ENCODE measurements at regions not wholly inside any gene's neighbourhood (a gene's known extent, or its start where the extent isn't known, plus 50 kb on each side); places are given as distances from the start of the nearest gene placed in this dataset.

DNA sequence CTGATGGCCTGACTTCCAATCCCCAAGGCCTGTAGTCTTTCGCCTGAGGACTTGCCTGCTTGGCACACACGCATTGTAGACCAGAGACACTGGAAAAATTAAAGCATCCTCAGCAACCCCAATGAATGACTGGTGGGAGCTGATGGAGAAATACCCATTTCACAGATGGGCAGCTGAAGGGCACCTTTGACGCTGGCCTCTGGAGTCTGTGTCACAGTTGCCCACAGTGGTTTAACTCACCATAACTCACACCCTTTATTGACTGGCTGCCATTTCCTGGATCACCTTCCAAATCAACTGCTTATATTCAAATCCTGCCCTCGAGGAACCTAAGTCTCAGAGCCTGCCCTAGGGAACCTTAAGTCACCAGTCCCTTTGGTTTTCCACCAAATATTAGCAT is 183.1 kb downstream of the SHQ1 start:
- Histone ChIP-seq H3K36me3 (no peaks in the 10 kb centered on the region), H3K9me3 (replicated peaks in 1 of 11) (peaks cover 0 to 11% (median 0%) of the 10 kb centered on the region in 11 experiments; a peak in 4 of 22 replicates), H4K20me1 (no peaks in the 10 kb centered on the region), H3K27ac (no peak overlapping the region), H3K4me3 (no peak overlapping the region), H3K4me1 (peaks cover 0 to 17% (median 11%) of the 10 kb centered on the region in 10 experiments; a peak in 15 of 20 replicates), H3K27me3 (no peaks in the 10 kb centered on the region), H3K4me2 (no peak overlapping the region), H3K9ac (no peak overlapping the region)
- no peak for TF ChIP-seq Cebpa-rat (IDR thresholded peaks at IDR 0.05)

DNA sequence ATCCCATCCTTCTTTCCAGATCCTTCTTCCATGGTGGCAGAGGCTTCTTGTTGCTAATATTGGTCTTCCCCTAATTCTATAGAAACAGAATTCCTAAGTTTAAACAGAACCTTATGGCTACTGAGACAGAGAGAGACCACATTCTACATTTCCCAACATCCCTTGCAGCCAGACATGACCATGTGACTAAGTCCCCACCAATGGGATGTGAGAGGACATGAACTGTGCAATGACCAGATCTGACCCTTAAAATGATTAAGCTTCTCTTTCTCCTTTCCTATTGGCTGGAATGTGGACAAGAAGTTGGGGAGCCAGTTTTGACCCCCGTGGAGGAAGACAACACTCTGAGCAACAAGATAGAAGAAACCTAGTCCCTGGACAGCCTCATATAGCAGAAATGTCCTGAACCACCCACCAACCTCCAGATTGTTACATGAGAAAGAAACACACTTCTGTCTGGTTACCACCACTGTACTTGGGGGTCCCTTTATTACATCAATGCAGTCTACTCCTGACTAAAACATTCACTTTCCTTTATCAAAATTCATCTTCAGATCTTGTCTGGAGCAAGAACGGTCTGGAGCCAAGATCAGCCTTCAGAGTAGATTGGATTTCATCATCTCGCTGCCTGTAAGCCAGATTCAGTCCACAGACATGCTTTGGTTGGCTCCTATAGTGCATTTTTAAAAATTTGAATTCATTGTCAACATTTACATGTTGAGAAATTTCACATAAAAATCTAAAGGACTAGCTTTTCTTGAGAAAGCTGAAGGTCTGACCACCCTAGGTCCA is 183.9 kb downstream of the SHQ1 start:
- TF ChIP-seq Cebpa-rat (IDR thresholded peaks at IDR 0.05), result no peak
- H3K27ac ChIP-seq, result no peak overlapping the region

DNA sequence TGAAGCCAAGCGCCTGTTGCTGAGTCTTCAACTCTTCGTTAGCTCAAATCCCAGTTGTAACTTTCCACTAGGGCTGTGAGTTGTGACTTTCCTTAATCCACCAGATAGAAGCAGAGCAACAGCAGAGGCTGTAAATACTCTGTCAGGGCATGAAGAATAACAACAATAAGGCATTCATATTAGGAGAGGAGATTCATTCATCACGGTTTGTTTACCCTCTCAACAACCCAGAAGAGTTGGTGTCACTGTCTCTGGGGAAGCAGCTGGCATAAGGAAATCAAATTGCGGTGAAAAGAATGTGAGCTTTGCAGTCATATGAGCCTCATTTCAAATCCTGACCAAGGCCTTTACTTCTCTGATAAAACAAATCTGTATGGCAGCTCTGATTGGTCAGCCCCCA is 184.8 kb downstream of the SHQ1 start:
- no peaks in the 10 kb centered on the region for H4K20me1 ChIP-seq
- TF ChIP-seq Cebpa-rat (IDR thresholded peaks at IDR 0.05), result no peak
- H3K27ac ChIP-seq, result peak overlapping the region in 3 of 11 experiments; percentile 0 to 30 (median 19); a peak in 2 of 22 replicates
- no peak overlapping the region for H3K9ac ChIP-seq
- H3K4me3 ChIP-seq, result no peak overlapping the region
- peak overlapping the region in 8 of 11 experiments; percentile 0 to 48 (median 25); a peak in 14 of 22 replicates for H3K4me2 ChIP-seq
- H3K4me1 ChIP-seq, result peaks cover 0 to 17% (median 11%) of the 10 kb centered on the region in 10 experiments; a peak in 15 of 20 replicates
- H3K36me3 ChIP-seq, result no peaks in the 10 kb centered on the region
- no peaks in the 10 kb centered on the region for H3K27me3 ChIP-seq
- H3K9me3 ChIP-seq (replicated peaks in 1 of 11), result peaks cover 0 to 11% (median 0%) of the 10 kb centered on the region in 11 experiments; a peak in 4 of 22 replicates

More for the DNA sequence above, 183.9 kb downstream of the SHQ1 start:
- Histone ChIP-seq H3K4me1 (peaks cover 0 to 17% (median 11%) of the 10 kb centered on the region in 10 experiments; a peak in 15 of 20 replicates), H3K4me3 (no peak overlapping the region), H3K9ac (no peak overlapping the region), H4K20me1 (no peaks in the 10 kb centered on the region), H3K4me2 (peak overlapping the region in 8 of 11 experiments; percentile 0 to 48 (median 25); a peak in 6 of 22 replicates), H3K9me3 (replicated peaks in 1 of 11) (peaks cover 0 to 11% (median 0%) of the 10 kb centered on the region in 11 experiments; a peak in 4 of 22 replicates), H3K36me3 (no peaks in the 10 kb centered on the region), H3K27me3 (no peaks in the 10 kb centered on the region)

DNA sequence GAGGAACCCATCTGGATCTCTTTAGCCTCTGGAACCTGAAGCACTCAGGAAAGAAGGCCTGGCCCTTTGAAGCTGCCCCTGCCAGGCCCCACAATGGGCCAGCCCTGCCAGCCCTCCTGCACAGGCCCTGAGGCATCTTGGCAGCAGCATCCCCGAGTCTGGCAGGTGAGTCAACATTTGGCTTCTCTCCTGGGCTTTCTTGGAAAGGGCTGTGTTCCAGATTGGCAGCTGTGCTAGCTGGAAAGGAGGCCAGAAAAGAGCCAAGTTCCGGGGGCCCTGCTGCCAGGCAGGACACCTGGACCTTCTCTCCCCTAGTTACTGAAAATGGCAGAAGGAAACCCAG is 187.2 kb downstream of the SHQ1 start:
- no peaks in the 10 kb centered on the region for H3K36me3 ChIP-seq
- no peaks in the 10 kb centered on the region for H4K20me1 ChIP-seq
- H3K27ac ChIP-seq, result no peak overlapping the region
- H3K4me2 ChIP-seq, result no peak overlapping the region
- peaks cover 0 to 26% (median 18%) of the 10 kb centered on the region in 10 experiments; a peak in 18 of 20 replicates for H3K4me1 ChIP-seq
- H3K9me3 ChIP-seq (replicated peaks in 1 of 11), result no peaks in the 10 kb centered on the region; a peak in 2 of 22 replicates
- H3K4me3 ChIP-seq, result no peak overlapping the region
- H3K9ac ChIP-seq, result no peak overlapping the region
- no peaks in the 10 kb centered on the region for H3K27me3 ChIP-seq
- no peak for TF ChIP-seq Cebpa-rat (IDR thresholded peaks at IDR 0.05)

DNA sequence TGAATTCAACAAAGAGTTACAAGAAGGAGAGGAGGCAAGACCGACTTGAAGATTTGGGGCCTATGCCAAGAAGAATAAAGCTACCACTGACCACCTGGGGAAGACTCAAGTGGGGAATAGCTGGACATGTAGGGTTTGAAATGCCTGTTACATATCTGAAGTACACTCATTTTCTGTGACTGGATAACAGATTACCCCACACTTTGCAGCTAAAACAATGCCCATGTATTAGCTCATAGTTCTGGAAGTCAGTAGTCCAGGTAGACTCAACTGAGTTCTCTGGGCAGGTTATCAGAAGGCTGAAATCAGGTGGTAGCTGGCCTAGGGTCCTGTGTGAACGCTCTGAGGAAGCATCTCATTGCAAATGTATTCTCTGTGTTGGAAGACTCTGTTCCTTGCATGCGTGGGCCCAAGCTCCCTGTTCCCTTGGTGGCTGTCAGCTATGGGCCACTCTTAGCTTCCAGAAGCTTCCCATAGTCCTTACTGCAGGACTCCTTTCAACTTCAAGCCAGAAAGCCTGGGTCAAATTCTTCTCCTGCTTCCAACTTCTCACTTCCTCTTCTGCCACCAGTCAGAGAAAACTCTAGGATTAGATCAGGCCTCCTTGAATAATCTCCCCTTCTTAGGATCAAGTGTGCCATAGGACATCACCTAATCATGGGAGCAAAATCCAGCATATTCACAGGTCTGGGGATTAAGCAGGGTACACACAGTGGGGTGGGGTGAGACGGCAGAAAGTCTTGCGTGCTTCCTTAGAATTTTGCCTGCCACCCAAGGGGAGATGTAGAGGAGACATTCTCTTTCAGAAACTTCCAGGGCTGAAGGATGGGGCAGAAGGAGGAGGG is 187.8 kb downstream of the SHQ1 start:
- no peak overlapping the region for H3K9ac ChIP-seq
- peaks cover 0 to 26% (median 18%) of the 10 kb centered on the region in 10 experiments; a peak in 18 of 20 replicates for H3K4me1 ChIP-seq
- no peaks in the 10 kb centered on the region for H3K36me3 ChIP-seq
- no peak for TF ChIP-seq Cebpa-rat (IDR thresholded peaks at IDR 0.05)
- no peak overlapping the region for H3K4me2 ChIP-seq
- no peak overlapping the region for H3K27ac ChIP-seq
- H3K9me3 ChIP-seq (replicated peaks in 1 of 11), result no peaks in the 10 kb centered on the region; a peak in 2 of 22 replicates
- no peak overlapping the region for H3K4me3 ChIP-seq
- H4K20me1 ChIP-seq, result no peaks in the 10 kb centered on the region
- H3K27me3 ChIP-seq, result peaks cover 0 to 6% (median 3%) of the 10 kb centered on the region in 11 experiments; a peak in 11 of 22 replicates

DNA sequence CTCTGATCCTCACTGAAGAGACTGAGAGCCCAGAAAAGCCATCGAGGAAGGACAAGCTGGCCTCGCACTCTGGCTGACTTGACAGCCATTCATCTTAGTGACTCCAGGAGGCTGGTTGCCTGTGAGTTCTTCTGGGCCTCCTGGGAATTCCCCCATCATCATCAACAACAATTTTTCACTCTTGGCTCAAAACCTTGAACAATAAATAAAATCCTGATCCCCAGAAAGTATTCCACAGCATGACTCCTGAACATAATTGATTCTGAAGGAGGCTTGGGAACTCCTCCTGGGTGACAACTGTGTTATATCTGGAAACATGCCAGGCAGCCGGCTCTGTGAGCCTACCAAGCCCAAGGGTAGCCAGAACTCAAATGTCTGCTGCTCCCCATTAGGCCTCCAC is 188.6 kb downstream of the SHQ1 start:
- H3K27me3 ChIP-seq, result peaks cover 7 to 14% (median 12%) of the 10 kb centered on the region in 11 experiments; a peak in 20 of 22 replicates
- H3K9ac ChIP-seq, result no peak overlapping the region
- no peak overlapping the region for H3K27ac ChIP-seq
- no peak for TF ChIP-seq Cebpa-rat (IDR thresholded peaks at IDR 0.05)
- H4K20me1 ChIP-seq, result no peaks in the 10 kb centered on the region
- no peak overlapping the region for H3K4me2 ChIP-seq
- peaks cover 0 to 4% (median 0%) of the 10 kb centered on the region in 11 experiments; a peak in 2 of 22 replicates for H3K9me3 ChIP-seq (replicated peaks in 1 of 11)
- peaks cover 0 to 26% (median 19%) of the 10 kb centered on the region in 10 experiments; a peak in 18 of 20 replicates for H3K4me1 ChIP-seq
- H3K36me3 ChIP-seq, result no peaks in the 10 kb centered on the region
- no peak overlapping the region for H3K4me3 ChIP-seq

DNA sequence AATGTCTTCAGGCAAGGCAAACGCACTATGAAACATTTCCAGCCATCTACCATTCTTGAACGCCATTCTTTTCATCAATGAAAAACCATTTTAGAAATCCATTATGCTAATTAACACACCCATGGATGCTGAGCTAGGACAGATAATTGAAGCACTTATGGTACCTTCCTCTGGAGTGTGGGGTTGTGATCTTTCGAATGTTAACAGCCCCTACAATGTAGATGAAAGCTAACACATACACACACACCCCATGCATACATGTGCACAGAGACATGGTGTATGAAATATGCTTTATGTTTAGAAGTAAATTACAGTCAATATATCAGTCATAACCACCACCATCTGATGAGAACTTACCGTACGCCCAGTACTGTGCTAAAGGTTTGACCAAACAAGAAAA is 189.1 kb downstream of the SHQ1 start:
- H3K4me1 ChIP-seq, result peaks cover 0 to 24% (median 19%) of the 10 kb centered on the region in 10 experiments; a peak in 18 of 20 replicates
- H3K4me2 ChIP-seq, result no peak overlapping the region
- H3K27me3 ChIP-seq, result peaks cover 7 to 15% (median 12%) of the 10 kb centered on the region in 11 experiments; a peak in 20 of 22 replicates
- no peak for TF ChIP-seq Cebpa-rat (IDR thresholded peaks at IDR 0.05)
- H3K27ac ChIP-seq, result no peak overlapping the region
- no peak overlapping the region for H3K4me3 ChIP-seq
- H4K20me1 ChIP-seq, result no peaks in the 10 kb centered on the region
- H3K36me3 ChIP-seq, result no peaks in the 10 kb centered on the region
- H3K9ac ChIP-seq, result no peak overlapping the region
- H3K9me3 ChIP-seq (replicated peaks in 1 of 11), result peaks cover 0 to 4% (median 0%) of the 10 kb centered on the region in 11 experiments; a peak in 2 of 22 replicates

DNA sequence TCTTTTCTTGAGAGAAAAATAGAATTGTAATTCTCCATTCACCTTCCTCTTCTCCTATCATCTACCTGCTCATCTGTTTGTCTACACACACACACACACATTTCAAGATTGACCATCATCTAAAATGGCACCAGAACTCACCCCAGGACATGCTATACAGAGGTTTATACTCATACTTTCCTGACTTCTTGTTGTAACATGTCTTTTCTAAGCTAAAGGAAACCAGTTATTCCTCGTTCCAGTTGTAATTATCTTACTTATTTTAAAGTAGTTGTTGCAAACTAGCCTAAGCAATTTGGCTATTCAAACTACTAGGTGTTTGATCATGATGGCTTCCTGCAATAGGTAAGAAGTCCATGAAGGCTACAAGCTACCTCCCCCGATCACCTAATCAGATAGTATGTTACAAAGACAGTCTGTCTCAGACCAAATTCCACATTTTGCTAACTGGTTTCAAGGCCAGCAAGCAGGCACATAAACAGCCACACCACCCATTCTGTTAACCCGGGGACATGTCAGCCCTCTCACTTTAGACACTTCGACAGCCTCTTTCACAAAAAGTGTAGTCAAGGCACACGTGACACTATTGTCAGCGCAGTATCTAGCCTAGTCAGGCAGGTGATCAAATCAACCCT is 189.7 kb downstream of the SHQ1 start:
- H4K20me1 ChIP-seq, result no peaks in the 10 kb centered on the region
- no peaks in the 10 kb centered on the region for H3K36me3 ChIP-seq
- no peak overlapping the region for H3K9ac ChIP-seq
- H3K27ac ChIP-seq, result no peak overlapping the region
- H3K9me3 ChIP-seq (replicated peaks in 1 of 11), result 0 out of 22 replicates have a peak, but pooled peaks cover 0 to 4% (median 0%) of the 10 kb centered on the region in 11 experiments
- peaks cover 0 to 23% (median 19%) of the 10 kb centered on the region in 10 experiments; a peak in 18 of 20 replicates for H3K4me1 ChIP-seq
- TF ChIP-seq Cebpa-rat (IDR thresholded peaks at IDR 0.05), result no peak
- no peak overlapping the region; a peak in 1 of 22 replicates for H3K4me2 ChIP-seq
- peaks cover 7 to 15% (median 12%) of the 10 kb centered on the region in 11 experiments; a peak in 20 of 22 replicates for H3K27me3 ChIP-seq
- H3K4me3 ChIP-seq, result no peak overlapping the region

Measured in BLaER1 treated with 17β-estradiol and CSF1 and Interleukin-3, amounts not matched to agents 10 nM and 100 nM (cell line).